Activated naive CD8-positive, alpha-beta T cell treated with anti-CD3 and anti-CD28 coated beads, Interleukin-2, amount 10 ng/mL, durations not matched to agents 7 days and 5 days (primary cell): ENCODE measurements at regions not wholly inside any gene's neighbourhood (a gene's known extent, or its start where the extent isn't known, plus 50 kb on each side); places are given as distances from the start of the nearest gene placed in this dataset.

Source experiments
- ATAC-seq: fragments of 150-1000 bp; cut with Tn5 transposase; one replicate; pipeline ENCODE4 v1.10.0; 2021; ENCODE audit warnings: low read depth, moderate library complexity
- POLR2A ChIA-PET: fragments of 350-600 bp; sonication (Branson Sonifier 250); formaldehyde crosslinking; loops from one replicate; lab custom pipeline; 2021; ENCODE audit warnings: antibody characterized with exemption; lab: Charles Lee
- DNase-seq: peaks from one replicate; pipeline ENCODE4 v3.0.0; 2021
- H3K27ac Mint-ChIP-seq: one replicate; pipeline ENCODE4 v1.8.0; 2022; ENCODE audit warnings: mild to moderate bottlenecking, mixed read lengths
- H3K27me3 Mint-ChIP-seq: one replicate; pipeline ENCODE4 v1.8.0; 2022; ENCODE audit warnings: mild to moderate bottlenecking, moderate library complexity, mixed read lengths
- H3K36me3 Mint-ChIP-seq: one replicate; pipeline ENCODE4 v1.8.0; 2021; ENCODE audit warnings: mild to moderate bottlenecking, mixed read lengths
- H3K4me1 Mint-ChIP-seq: one replicate; pipeline ENCODE4 v1.8.0; 2021; ENCODE audit warnings: mixed read lengths
- H3K4me3 Mint-ChIP-seq: one replicate; pipeline ENCODE4 v1.8.0; 2022; ENCODE audit warnings: mild to moderate bottlenecking, moderate library complexity, mixed read lengths
- H3K9me3 Mint-ChIP-seq: one replicate; pipeline ENCODE4 v1.8.0; 2021; ENCODE audit warnings: mixed read lengths

DNA sequence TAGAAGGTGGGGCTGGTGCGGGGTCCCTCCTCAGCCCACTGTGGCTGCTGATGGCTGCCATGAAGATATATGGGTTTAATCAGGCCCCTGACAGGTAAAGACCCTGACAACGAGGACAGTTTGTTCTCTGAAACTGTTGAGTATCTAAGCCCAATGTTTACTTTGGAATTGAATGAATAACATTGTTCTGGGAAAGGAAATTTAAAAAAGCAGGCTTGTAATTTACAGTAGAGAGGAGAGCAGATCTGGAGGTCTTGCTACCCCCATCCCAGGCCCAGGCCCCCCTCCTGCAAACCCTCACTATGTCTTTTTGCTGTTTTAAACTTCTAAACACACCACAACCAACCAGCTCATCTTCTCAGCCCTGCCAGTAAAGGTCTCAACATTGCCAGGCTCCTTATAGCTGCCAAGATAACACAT is 171.3 kb downstream of the CDC5L start:
- H3K9me3 Mint-ChIP-seq, result no peaks in the 10 kb centered on the region
- H3K4me3 Mint-ChIP-seq, result no peak overlapping the region
- no peak for ATAC-seq
- H3K27me3 Mint-ChIP-seq, result peaks cover 33% of the 10 kb centered on the region
- POLR2A ChIA-PET, result no interaction called here
- H3K27ac Mint-ChIP-seq, result no peak overlapping the region
- no peak for DNase-seq
- H3K36me3 Mint-ChIP-seq, result no peaks in the 10 kb centered on the region
- peaks cover 6% of the 10 kb centered on the region for H3K4me1 Mint-ChIP-seq

GRCh38 chr6:44559486-44560270 is 172.2 kb downstream of the CDC5L start:
- no peak overlapping the region for H3K4me3 Mint-ChIP-seq
- no peak for DNase-seq
- H3K36me3 Mint-ChIP-seq, result no peaks in the 10 kb centered on the region
- H3K4me1 Mint-ChIP-seq, result peaks cover 6% of the 10 kb centered on the region
- POLR2A ChIA-PET, result no interaction called here
- H3K9me3 Mint-ChIP-seq, result no peaks in the 10 kb centered on the region
- ATAC-seq, result no peak
- H3K27ac Mint-ChIP-seq, result no peak overlapping the region
- peaks cover 35% of the 10 kb centered on the region for H3K27me3 Mint-ChIP-seq

DNA sequence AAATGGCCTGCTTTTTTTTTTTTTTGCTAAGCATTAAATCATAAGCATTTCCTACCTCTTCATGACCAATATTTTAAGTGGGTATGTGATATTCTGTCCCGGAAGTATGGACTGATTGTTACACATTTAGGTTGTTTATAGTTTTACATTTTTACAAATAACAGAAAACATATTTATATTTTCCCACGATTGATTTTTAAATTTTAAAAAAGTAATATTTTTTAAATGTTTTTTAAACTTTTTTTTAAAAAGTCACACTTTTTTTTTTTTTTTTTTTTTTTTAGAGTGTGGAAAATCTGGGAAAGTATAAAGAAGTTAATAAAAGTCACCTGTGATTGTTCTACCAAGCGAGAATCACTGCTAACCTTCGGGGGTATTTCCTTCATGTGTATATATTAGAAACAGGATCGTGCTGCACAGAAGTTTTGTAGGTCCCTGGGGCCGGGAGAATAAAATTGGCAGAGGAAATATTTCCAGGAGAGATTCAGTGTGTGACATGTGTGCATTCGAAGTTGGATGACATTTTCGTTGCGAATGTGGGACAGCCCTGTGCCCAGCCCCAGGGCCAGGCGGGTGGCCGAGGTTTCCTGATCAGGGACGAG is 173.1 kb downstream of the CDC5L start:
- ATAC-seq (no peak), DNase-seq (no peak)
- H3K27ac Mint-ChIP-seq, result no peak overlapping the region
- no peaks in the 10 kb centered on the region for H3K9me3 Mint-ChIP-seq
- H3K4me3 Mint-ChIP-seq, result no peak overlapping the region
- H3K36me3 Mint-ChIP-seq, result no peaks in the 10 kb centered on the region
- H3K27me3 Mint-ChIP-seq, result peaks cover 35% of the 10 kb centered on the region
- POLR2A ChIA-PET, result no interaction called here
- H3K4me1 Mint-ChIP-seq, result peaks cover 6% of the 10 kb centered on the region

- Mint-ChIP-seq H3K9me3 (no peaks in the 10 kb centered on the region), H3K36me3 (no peaks in the 10 kb centered on the region), H3K27me3 (peaks cover 35% of the 10 kb centered on the region), H3K4me1 (peaks cover 6% of the 10 kb centered on the region), H3K27ac (no peak overlapping the region), H3K4me3 (peak overlapping the region; percentile 65)
- POLR2A ChIA-PET, result no interaction called here
- ATAC-seq (peak; percentile 52), DNase-seq (no peak)
Measured at GRCh38 chr6:44561060-44561623, 173.6 kb downstream of the CDC5L start.

- no peaks in the 10 kb centered on the region for H3K36me3 Mint-ChIP-seq
- peaks cover 6% of the 10 kb centered on the region for H3K4me1 Mint-ChIP-seq
- peak overlapping the region; percentile 54 for H3K4me3 Mint-ChIP-seq
- no peaks in the 10 kb centered on the region for H3K9me3 Mint-ChIP-seq
- no peak for DNase-seq
- H3K27ac Mint-ChIP-seq, result no peak overlapping the region
- POLR2A ChIA-PET, result no interaction called here
- ATAC-seq, result no peak
- peaks cover 37% of the 10 kb centered on the region for H3K27me3 Mint-ChIP-seq
Measured at GRCh38 chr6:44561832-44562665, 174.5 kb downstream of the CDC5L start.

DNA sequence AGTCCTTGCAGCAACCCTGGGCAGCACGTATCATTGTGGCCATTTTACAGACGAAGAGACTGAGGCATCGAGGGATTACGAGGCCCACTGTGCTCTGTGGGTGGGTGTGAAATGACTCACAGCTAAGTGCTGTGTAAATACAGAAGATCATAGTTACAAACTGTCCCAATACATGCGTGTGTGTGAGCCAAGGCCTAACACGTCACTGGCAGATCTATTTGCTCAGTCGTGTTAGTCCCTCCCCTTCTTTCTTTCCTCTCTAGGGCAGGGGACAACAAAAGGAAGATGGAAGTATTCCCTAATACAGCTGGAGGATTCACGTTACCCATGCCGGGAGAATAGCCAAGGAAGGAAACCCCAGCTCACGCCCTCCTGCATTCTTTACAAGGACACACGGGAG is 175.9 kb downstream of the CDC5L start:
- ATAC-seq, result no peak
- Mint-ChIP-seq H3K36me3 (no peaks in the 10 kb centered on the region), H3K9me3 (no peaks in the 10 kb centered on the region), H3K4me1 (peaks cover 6% of the 10 kb centered on the region), H3K27me3 (peaks cover 34% of the 10 kb centered on the region), H3K4me3 (no peak overlapping the region), H3K27ac (no peak overlapping the region)
- POLR2A ChIA-PET, result no interaction called here
- no peak for DNase-seq

- ATAC-seq (no peak), DNase-seq (no peak)
- H3K36me3 Mint-ChIP-seq, result no peaks in the 10 kb centered on the region
- H3K27me3 Mint-ChIP-seq, result peaks cover 23% of the 10 kb centered on the region
- no peak overlapping the region for H3K27ac Mint-ChIP-seq
- no peaks in the 10 kb centered on the region for H3K9me3 Mint-ChIP-seq
- no peak overlapping the region for H3K4me3 Mint-ChIP-seq
- peaks cover 6% of the 10 kb centered on the region for H3K4me1 Mint-ChIP-seq
- POLR2A ChIA-PET, result no interaction called here
Measured at GRCh38 chr6:44564906-44565524, 177.5 kb downstream of the CDC5L start.

GRCh38 chr6:44567406-44567805 is 179.9 kb downstream of the CDC5L start:
- Mint-ChIP-seq H3K27ac (no peak overlapping the region), H3K4me3 (no peak overlapping the region), H3K9me3 (no peaks in the 10 kb centered on the region), H3K27me3 (peaks cover 11% of the 10 kb centered on the region), H3K4me1 (no peaks in the 10 kb centered on the region), H3K36me3 (no peaks in the 10 kb centered on the region)
- POLR2A ChIA-PET, result no interaction called here
- ATAC-seq (no peak), DNase-seq (no peak)

GRCh38 chr6:44569131-44569530 is 181.6 kb downstream of the CDC5L start:
- no peak for DNase-seq
- POLR2A ChIA-PET, result no interaction called here
- Mint-ChIP-seq H3K4me3 (no peak overlapping the region), H3K9me3 (no peaks in the 10 kb centered on the region), H3K27me3 (peaks cover 11% of the 10 kb centered on the region), H3K36me3 (no peaks in the 10 kb centered on the region), H3K27ac (no peak overlapping the region), H3K4me1 (no peaks in the 10 kb centered on the region)
- ATAC-seq, result no peak

GRCh38 chr6:44569931-44570385 is 182.5 kb downstream of the CDC5L start:
- Mint-ChIP-seq H3K27ac (no peak overlapping the region), H3K4me1 (no peaks in the 10 kb centered on the region), H3K36me3 (no peaks in the 10 kb centered on the region), H3K4me3 (no peak overlapping the region), H3K27me3 (peaks cover 10% of the 10 kb centered on the region), H3K9me3 (no peaks in the 10 kb centered on the region)
- DNase-seq (no peak), ATAC-seq (no peak)
- POLR2A ChIA-PET, result no interaction called here

DNA sequence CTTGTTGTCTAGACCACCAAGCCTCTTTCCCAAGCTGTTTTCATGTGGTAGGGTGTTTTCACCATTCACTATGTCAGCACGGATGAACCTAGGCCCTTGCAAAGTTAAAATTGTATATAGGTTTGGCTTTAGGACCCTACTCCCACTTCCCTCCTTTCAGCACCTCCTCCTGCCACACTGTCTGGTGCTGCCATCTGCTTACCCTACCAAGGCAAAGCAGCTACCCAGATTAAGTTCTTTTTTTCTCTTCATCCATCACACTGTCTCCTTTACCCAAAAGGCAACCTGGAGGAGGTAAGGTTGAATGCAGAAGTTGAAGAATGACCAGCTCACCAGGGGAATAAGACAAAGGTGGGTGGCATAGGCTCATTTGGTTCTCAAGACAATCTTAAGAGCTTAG is 184.0 kb downstream of the CDC5L start:
- H3K4me1 Mint-ChIP-seq, result no peaks in the 10 kb centered on the region
- H3K36me3 Mint-ChIP-seq, result no peaks in the 10 kb centered on the region
- H3K27ac Mint-ChIP-seq, result no peak overlapping the region
- DNase-seq, result no peak
- POLR2A ChIA-PET, result no interaction called here
- no peaks in the 10 kb centered on the region for H3K9me3 Mint-ChIP-seq
- no peak overlapping the region for H3K4me3 Mint-ChIP-seq
- H3K27me3 Mint-ChIP-seq, result peaks cover 10% of the 10 kb centered on the region
- no peak for ATAC-seq

- Mint-ChIP-seq H3K9me3 (no peaks in the 10 kb centered on the region), H3K27me3 (peaks cover 7% of the 10 kb centered on the region), H3K4me3 (no peak overlapping the region), H3K27ac (no peak overlapping the region), H3K4me1 (no peaks in the 10 kb centered on the region), H3K36me3 (no peaks in the 10 kb centered on the region)
- POLR2A ChIA-PET, result no interaction called here
- ATAC-seq (no peak), DNase-seq (no peak)
Measured at GRCh38 chr6:44572346-44572745, 184.8 kb downstream of the CDC5L start.

GRCh38 chr6:44575644-44576043 is 188.1 kb downstream of the CDC5L start:
- POLR2A ChIA-PET, result no interaction called here
- ATAC-seq, result no peak
- Mint-ChIP-seq H3K9me3 (no peaks in the 10 kb centered on the region), H3K4me3 (no peak overlapping the region), H3K4me1 (no peaks in the 10 kb centered on the region), H3K27me3 (no peaks in the 10 kb centered on the region), H3K36me3 (no peaks in the 10 kb centered on the region), H3K27ac (no peak overlapping the region)
- no peak for DNase-seq
